ENCODE measurements at regions not wholly inside any gene's neighbourhood (a gene's known extent, or its start where the extent isn't known, plus 50 kb on each side); places are given as distances from the start of the nearest gene placed in this dataset.
A peak's percentile ranks its signal among the peaks of the same experiment; 100 is the strongest.

- no peak for DNase-seq
- intact Hi-C loops (cut with DNase I), result no loop called here
Measured at GRCh38 chrX:103440621-103441020, 64.3 kb downstream of the BEX3 start.

GRCh38 chrX:103441878-103442535 lies 65.7 kb downstream of the BEX3 start:
- DNase-seq, result no peak

More at GRCh38 chrX:103440621-103441020, 64.3 kb downstream of the BEX3 start:
- Histone ChIP-seq H3K9me3 (no peaks in the 10 kb centered on the region), H3K27me3 (no peaks in the 10 kb centered on the region), H3K27ac (no peak overlapping the region), H3K36me3 (no peaks in the 10 kb centered on the region), H3K4me3 (replicated peaks in 1 of 3) (no peak overlapping the region), H3K4me1 (no peaks in the 10 kb centered on the region)
- TF ChIP-seq, protein P1, sequence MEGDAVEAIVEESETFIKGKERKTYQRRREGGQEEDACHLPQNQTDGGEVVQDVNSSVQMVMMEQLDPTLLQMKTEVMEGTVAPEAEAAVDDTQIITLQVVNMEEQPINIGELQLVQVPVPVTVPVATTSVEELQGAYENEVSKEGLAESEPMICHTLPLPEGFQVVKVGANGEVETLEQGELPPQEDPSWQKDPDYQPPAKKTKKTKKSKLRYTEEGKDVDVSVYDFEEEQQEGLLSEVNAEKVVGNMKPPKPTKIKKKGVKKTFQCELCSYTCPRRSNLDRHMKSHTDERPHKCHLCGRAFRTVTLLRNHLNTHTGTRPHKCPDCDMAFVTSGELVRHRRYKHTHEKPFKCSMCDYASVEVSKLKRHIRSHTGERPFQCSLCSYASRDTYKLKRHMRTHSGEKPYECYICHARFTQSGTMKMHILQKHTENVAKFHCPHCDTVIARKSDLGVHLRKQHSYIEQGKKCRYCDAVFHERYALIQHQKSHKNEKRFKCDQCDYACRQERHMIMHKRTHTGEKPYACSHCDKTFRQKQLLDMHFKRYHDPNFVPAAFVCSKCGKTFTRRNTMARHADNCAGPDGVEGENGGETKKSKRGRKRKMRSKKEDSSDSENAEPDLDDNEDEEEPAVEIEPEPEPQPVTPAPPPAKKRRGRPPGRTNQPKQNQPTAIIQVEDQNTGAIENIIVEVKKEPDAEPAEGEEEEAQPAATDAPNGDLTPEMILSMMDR (IDR thresholded peaks at IDR 0.05), result no peak
- no peak for TF ChIP-seq POLR2A (IDR thresholded peaks at IDR 0.05)
- 51 to 83% methylated on average over 2 of the region's 2 CpGs for WGBS, 2 donors

GRCh38 chrX:103442536-103442901 lies 66.2 kb downstream of the BEX3 start:
- no peaks in the 10 kb centered on the region for H3K9me3 ChIP-seq
- 80 to 84% methylated on average over 5 to 6 of the region's 6 CpGs for WGBS, 2 donors
- intact Hi-C loops (cut with DNase I), result no loop called here
- no peak overlapping the region for H3K27ac ChIP-seq
- TF ChIP-seq, protein P1 (IDR thresholded peaks at IDR 0.05), result no peak
- TF ChIP-seq POLR2A (IDR thresholded peaks at IDR 0.05), result no peak
- no peaks in the 10 kb centered on the region for H3K4me1 ChIP-seq
- no peak overlapping the region for H3K4me3 ChIP-seq (replicated peaks in 1 of 3)
- H3K36me3 ChIP-seq, result no peaks in the 10 kb centered on the region
- DNase-seq, result no peak
- H3K27me3 ChIP-seq, result no peaks in the 10 kb centered on the region

More at GRCh38 chrX:103441878-103442535, 65.7 kb downstream of the BEX3 start:
- no peak overlapping the region for H3K27ac ChIP-seq
- H3K27me3 ChIP-seq, result no peaks in the 10 kb centered on the region
- H3K9me3 ChIP-seq, result no peaks in the 10 kb centered on the region
- H3K4me1 ChIP-seq, result no peaks in the 10 kb centered on the region
- no peak for TF ChIP-seq POLR2A (IDR thresholded peaks at IDR 0.05)
- WGBS, 2 donors, result 91 to 100% methylated on average over 3 to 4 of the region's 4 CpGs
- intact Hi-C loops (cut with DNase I), result no loop called here
- no peak overlapping the region for H3K4me3 ChIP-seq (replicated peaks in 1 of 3)
- no peaks in the 10 kb centered on the region for H3K36me3 ChIP-seq

- 65 to 80% methylated on average over 2 of the region's 2 CpGs for WGBS, 2 donors
- no peak overlapping the region for H3K4me3 ChIP-seq (replicated peaks in 1 of 3)
- no peak overlapping the region for H3K27ac ChIP-seq
- H3K4me1 ChIP-seq, result no peaks in the 10 kb centered on the region
- H3K27me3 ChIP-seq, result no peaks in the 10 kb centered on the region
- TF ChIP-seq POLR2A (IDR thresholded peaks at IDR 0.05), result no peak
- TF ChIP-seq, protein P1 (IDR thresholded peaks at IDR 0.05), result no peak
- no peaks in the 10 kb centered on the region for H3K9me3 ChIP-seq
- DNase-seq, result peak; percentile 5 to 30
- intact Hi-C loops (cut with DNase I), result no loop called here
- H3K36me3 ChIP-seq, result no peaks in the 10 kb centered on the region
Measured at GRCh38 chrX:103446665-103447302, 70.4 kb downstream of the BEX3 start.

All from thyroid gland (tissue), 4 donors.